Activated naive CD4-positive, alpha-beta T cell treated with anti-CD3 and anti-CD28 coated beads, Interleukin-2, amount 50 U/mL, for 24 hours (primary cell): ENCODE measurements at regions not wholly inside any gene's neighbourhood (a gene's known extent, or its start where the extent isn't known, plus 50 kb on each side); places are given as distances from the start of the nearest gene placed in this dataset.

Experiments
- H3K27ac Mint-ChIP-seq: one replicate; pipeline ENCODE4 v1.8.0; 2021; ENCODE audit warnings: mild to moderate bottlenecking, mixed read lengths
- H3K27me3 Mint-ChIP-seq: one replicate; pipeline ENCODE4 v1.8.0; 2021; ENCODE audit warnings: mixed read lengths
- H3K36me3 Mint-ChIP-seq: one replicate; pipeline ENCODE4 v1.8.0; 2021; ENCODE audit warnings: mixed read lengths
- H3K4me1 Mint-ChIP-seq: one replicate; pipeline ENCODE4 v1.8.0; 2021; ENCODE audit warnings: mixed read lengths
- H3K4me3 Mint-ChIP-seq: one replicate; pipeline ENCODE4 v1.8.0; 2021; ENCODE audit warnings: mild to moderate bottlenecking, mixed read lengths
- H3K9me3 Mint-ChIP-seq: one replicate; pipeline ENCODE4 v1.8.0; 2021; ENCODE audit warnings: mixed read lengths

DNA sequence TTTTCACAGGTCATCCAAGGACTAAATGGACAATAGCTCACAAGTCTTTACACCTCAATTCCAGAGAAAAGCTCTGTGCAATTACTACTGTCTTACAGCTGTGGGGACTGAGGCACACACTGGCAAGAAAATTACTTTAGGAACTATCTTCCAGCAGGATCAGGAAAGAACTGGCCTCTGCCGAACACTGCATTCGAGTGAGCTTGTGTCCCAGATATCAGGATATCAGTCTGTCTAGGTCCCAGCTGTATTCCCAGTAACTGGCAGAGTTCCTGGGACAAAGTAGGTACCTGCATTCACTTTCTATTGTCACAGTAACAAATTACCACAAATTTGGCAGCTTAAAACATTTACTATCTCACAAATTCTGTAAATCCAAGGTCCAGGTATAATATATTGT, 183.7 kb downstream of the IRS1 start:
- Mint-ChIP-seq H3K27ac (no peak overlapping the region), H3K36me3 (no peaks in the 10 kb centered on the region), H3K4me3 (no peak overlapping the region), H3K4me1 (no peaks in the 10 kb centered on the region), H3K27me3 (peaks cover 2% of the 10 kb centered on the region), H3K9me3 (no peaks in the 10 kb centered on the region)

DNA sequence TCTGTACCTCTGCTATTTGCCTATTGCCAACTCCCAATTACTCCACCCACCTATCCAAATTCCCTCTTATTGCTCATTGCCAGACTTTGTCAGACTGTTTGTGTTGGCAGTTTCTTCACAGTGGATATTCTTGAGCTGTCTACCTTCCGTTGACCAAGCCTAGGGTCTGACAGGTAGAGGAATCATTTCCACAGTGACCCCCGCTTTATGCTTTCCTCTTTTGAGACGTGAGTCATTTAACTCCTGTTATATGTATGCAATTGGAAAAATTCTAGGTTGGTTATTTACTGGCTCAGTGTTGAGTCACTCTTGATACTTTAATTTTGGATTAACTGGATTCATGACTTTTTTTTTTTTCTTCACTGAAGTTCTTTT, 187.7 kb downstream of the IRS1 start:
- no peak overlapping the region for H3K4me3 Mint-ChIP-seq
- H3K9me3 Mint-ChIP-seq: no peaks in the 10 kb centered on the region
- peaks cover 20% of the 10 kb centered on the region for H3K4me1 Mint-ChIP-seq
- no peak overlapping the region for H3K27ac Mint-ChIP-seq
- no peaks in the 10 kb centered on the region for H3K27me3 Mint-ChIP-seq
- no peaks in the 10 kb centered on the region for H3K36me3 Mint-ChIP-seq

DNA sequence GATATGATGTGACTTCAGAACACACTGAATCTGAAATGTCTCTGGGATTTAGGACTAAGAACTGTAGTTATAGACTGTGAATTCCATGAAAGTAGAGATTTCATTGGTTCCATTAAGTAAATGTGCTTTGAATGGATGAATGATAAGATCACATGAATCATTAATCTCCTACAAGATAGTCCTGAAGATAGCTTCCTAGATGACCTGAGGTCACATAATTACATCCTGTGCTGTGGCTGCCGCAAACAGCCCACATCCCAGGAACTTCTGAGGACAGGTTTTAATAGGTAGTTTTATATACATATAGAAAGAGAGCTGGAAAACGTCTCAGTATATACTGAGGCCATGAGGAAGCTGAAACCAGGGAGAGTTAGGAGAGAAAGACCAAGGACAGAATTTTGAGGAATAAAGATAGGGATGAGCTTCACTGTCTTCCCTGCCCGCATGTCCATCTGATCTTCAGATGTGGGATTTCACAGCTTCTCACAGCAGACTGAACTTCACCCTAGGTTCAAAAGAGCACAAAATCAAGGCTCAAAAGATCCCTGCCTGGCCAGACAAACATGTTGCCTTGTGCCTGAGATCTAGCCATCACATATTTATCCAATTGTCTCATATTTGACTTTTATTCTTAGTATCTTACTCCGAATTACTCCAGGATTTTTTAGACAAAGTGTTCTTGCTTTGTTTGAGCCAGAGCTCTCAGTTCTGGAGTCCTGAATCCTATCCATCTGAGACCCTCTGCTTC, 188.2 kb downstream of the IRS1 start:
- Mint-ChIP-seq H3K4me1 (peaks cover 20% of the 10 kb centered on the region), H3K27me3 (no peaks in the 10 kb centered on the region), H3K9me3 (no peaks in the 10 kb centered on the region), H3K4me3 (no peak overlapping the region), H3K36me3 (no peaks in the 10 kb centered on the region), H3K27ac (no peak overlapping the region)

DNA sequence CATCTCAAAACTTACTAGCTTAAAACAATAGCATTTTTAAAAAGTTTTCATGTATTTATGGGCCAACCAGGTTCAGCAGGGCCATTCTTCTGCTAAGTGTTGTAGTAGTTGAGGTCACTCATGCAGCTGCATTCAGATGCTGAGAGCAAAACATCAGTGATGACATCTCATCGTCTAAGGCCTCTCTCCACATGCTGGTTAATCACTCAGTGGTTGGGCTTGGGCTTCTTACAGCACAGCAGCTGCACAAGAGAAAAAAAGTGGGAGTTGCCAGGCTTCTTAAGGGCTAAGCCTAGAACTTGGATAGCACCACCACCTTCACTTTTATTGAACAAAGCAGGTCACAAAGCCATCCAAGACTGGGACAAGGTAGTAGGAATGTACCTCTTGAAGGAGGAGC, 190.3 kb downstream of the IRS1 start:
- no peak overlapping the region for H3K4me3 Mint-ChIP-seq
- H3K27ac Mint-ChIP-seq: no peak overlapping the region
- no peaks in the 10 kb centered on the region for H3K9me3 Mint-ChIP-seq
- peaks cover 2% of the 10 kb centered on the region for H3K27me3 Mint-ChIP-seq
- no peaks in the 10 kb centered on the region for H3K36me3 Mint-ChIP-seq
- H3K4me1 Mint-ChIP-seq: peaks cover 20% of the 10 kb centered on the region

DNA sequence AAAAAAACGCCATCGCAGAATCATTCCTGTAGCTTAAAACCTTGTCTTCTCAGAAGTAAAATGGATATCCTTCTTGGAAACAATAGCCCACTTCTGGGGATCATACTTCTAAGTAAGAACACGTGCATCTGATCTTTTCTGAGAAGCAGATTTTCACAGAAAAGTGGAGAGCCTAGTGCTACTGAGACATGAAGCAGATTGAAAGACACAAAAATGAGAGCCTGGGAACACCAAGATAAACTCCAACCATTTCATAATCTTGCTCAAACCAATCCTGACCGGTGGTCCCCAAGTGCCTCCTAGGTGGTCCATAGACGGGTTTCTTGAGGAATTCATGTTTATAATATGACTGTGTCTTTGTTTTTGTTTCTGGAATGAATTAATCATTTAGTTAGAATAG, 191.2 kb downstream of the IRS1 start:
- Mint-ChIP-seq H3K27ac (no peak overlapping the region), H3K27me3 (peaks cover 2% of the 10 kb centered on the region)

DNA sequence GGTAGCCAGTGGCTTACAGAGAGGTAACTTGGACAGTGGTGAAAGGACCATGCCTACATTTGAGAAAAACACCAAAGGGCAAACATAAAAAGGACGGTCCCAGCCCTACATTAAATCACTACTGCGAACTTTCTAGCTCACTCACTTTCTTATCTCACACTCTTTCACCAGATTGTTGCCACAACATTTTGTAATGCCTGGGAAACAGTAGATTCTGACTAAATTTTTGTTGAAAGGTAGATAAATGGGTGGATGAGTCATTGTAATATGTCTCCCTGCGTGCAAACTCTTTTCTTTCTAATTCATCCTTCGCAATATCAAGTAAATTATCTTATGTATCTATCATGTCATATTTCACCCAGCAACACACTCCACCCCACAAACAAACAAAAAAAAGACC, 192.2 kb downstream of the IRS1 start:
- peaks cover 20% of the 10 kb centered on the region for H3K4me1 Mint-ChIP-seq
- no peak overlapping the region for H3K4me3 Mint-ChIP-seq
- no peaks in the 10 kb centered on the region for H3K9me3 Mint-ChIP-seq
- H3K27ac Mint-ChIP-seq: no peak overlapping the region
- peaks cover 2% of the 10 kb centered on the region for H3K27me3 Mint-ChIP-seq
- H3K36me3 Mint-ChIP-seq: no peaks in the 10 kb centered on the region

More for the DNA sequence above, 191.2 kb downstream of the IRS1 start:
- Mint-ChIP-seq H3K4me3 (no peak overlapping the region), H3K36me3 (no peaks in the 10 kb centered on the region), H3K9me3 (no peaks in the 10 kb centered on the region), H3K4me1 (peaks cover 20% of the 10 kb centered on the region)

DNA sequence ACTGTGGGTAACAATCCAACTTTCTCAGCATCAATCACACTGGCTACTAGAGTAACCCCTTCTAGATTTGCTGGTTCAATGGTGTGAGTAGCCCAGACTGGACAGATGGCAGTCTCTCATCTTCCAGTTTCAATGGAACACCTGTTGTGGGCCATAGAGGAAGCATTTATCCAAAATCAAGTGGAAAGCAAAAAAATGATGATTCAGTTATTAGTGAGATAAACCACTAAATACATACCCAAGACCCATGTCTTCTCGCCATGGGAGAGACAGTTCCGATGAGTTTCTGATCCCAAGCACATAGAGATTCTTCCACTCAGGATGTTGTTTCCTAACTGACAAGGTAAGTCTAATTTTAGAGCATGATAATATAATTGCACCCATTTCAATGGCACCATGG, 194.0 kb downstream of the IRS1 start:
- H3K4me3 Mint-ChIP-seq: no peak overlapping the region
- H3K4me1 Mint-ChIP-seq: peaks cover 26% of the 10 kb centered on the region
- no peaks in the 10 kb centered on the region for H3K9me3 Mint-ChIP-seq
- no peak overlapping the region for H3K27ac Mint-ChIP-seq
- no peaks in the 10 kb centered on the region for H3K36me3 Mint-ChIP-seq
- H3K27me3 Mint-ChIP-seq: peaks cover 2% of the 10 kb centered on the region

DNA sequence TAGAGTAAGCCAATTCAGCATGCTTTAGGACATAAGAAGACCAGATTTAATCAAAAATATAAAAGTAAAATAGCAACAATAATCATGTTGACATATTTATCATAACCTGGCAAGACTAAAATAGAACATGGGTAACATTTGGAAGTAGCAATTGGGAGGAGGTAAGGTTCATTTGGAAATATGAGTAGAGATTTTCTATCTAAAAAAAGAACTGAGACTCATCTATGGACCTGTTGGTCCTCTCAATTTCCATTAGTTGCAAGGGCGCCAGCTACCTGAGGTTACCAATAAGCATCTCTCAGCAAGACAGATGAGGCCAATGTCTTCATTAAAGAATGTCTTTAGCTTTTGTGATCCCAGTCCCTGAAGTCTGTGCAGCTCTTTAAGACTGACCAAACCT, 196.0 kb downstream of the IRS1 start:
- H3K27ac Mint-ChIP-seq: no peak overlapping the region
- peaks cover 2% of the 10 kb centered on the region for H3K27me3 Mint-ChIP-seq
- peaks cover 19% of the 10 kb centered on the region for H3K4me1 Mint-ChIP-seq
- no peak overlapping the region for H3K4me3 Mint-ChIP-seq
- H3K36me3 Mint-ChIP-seq: no peaks in the 10 kb centered on the region
- no peaks in the 10 kb centered on the region for H3K9me3 Mint-ChIP-seq

DNA sequence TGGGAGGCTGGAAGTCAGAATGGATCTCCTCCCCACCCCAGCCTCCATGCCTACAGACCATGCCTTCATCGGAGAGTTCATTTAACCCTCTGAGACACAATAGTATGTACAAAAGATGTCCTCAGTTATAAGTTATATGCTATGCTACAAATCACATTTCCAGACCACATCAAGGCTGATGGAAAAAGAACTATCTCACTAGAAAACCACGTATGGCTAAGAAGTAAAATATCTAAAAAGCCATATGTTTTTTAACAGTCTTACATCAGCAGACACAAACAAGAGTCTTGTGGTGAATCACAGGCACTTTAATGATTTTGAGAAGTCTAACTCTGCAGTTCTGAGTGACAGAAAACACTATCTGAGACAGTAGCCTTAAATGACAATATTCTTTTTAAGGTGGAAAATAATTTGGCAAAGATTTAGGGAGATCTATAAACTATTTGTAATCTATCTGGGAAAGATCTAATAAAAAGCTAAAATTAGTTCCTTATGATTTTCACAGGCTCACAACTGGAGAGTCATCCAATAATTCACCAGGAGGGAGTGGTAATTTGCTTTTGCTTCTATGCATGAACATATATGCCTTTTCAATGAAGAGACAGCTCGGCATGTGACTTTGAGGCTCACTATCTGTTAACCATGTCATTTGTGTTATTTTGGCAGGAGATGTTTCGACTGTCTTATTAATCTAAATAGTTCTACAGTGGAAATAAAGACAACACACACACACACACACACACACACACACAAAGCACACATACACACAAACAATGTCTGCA, 197.5 kb downstream of the IRS1 start:
- H3K27ac Mint-ChIP-seq: no peak overlapping the region
- no peak overlapping the region for H3K4me3 Mint-ChIP-seq
- no peaks in the 10 kb centered on the region for H3K36me3 Mint-ChIP-seq
- H3K27me3 Mint-ChIP-seq: peaks cover 2% of the 10 kb centered on the region
- H3K9me3 Mint-ChIP-seq: no peaks in the 10 kb centered on the region
- H3K4me1 Mint-ChIP-seq: peaks cover 6% of the 10 kb centered on the region

DNA sequence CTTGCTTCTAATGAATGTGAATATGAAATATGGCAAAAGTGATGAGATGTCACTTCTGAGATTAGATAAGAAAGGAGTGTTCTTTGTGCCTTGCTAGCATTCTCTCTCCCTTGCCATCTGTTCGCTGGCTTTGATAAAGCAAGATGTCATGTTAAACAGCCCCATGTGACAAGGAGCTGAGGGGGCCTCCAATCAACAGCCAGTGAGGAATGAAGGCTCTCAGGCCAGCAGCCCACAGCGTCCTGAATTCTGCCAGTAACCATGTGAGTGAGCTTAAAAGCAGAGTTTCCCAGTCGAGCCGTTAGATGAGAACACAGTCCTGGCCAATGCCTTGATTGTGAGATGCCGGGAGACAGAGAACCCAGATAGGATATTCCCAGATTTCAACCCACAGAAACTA, 198.8 kb downstream of the IRS1 start:
- Mint-ChIP-seq H3K9me3 (no peaks in the 10 kb centered on the region), H3K4me3 (no peak overlapping the region), H3K36me3 (no peaks in the 10 kb centered on the region)

DNA sequence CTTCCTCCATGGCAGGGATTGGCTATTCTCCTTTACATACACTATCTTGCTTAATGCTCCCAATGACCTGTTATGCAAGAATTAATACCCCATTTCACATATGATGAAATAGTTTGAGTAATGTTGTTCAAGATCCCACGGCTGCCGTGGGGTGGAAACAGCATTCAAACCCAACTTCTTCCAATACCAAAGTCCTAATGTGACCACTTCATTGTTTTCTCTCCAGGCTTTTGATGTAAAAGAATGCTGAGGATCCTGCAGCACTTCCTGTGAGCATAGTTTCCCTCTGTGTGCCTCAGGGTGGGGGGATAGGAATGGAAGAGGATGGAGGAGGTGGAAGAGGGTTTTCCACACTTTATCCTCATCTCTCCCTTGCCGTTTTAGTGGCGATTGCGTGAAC, 199.4 kb downstream of the IRS1 start:
- no peak overlapping the region for H3K27ac Mint-ChIP-seq
- peaks cover 4% of the 10 kb centered on the region for H3K27me3 Mint-ChIP-seq
- no peak overlapping the region for H3K4me3 Mint-ChIP-seq
- peaks cover 6% of the 10 kb centered on the region for H3K4me1 Mint-ChIP-seq
- no peaks in the 10 kb centered on the region for H3K9me3 Mint-ChIP-seq
- no peaks in the 10 kb centered on the region for H3K36me3 Mint-ChIP-seq

More for the DNA sequence above, 198.8 kb downstream of the IRS1 start:
- no peak overlapping the region for H3K27ac Mint-ChIP-seq
- H3K4me1 Mint-ChIP-seq: peaks cover 6% of the 10 kb centered on the region
- peaks cover 4% of the 10 kb centered on the region for H3K27me3 Mint-ChIP-seq

DNA sequence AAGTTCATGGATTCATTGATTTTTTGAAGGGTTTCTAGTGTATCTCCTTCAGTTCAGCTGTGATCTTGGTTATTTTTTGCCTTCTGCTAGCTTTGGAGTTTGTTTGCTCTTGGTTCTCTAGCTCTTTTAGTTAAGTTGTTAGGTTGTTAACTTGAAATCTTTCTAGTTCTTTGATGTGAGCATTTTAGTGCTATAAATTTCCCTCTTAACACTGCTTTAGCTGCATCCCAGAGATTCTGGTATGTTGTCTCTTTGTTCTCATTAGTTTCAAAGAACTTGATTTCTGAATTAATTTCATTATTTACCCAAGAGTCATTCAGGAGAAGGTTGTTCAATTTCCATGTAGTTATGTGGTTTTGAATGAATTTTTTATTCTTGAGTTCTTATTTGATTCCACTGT, 210.6 kb downstream of the IRS1 start:
- H3K9me3 Mint-ChIP-seq: peaks cover 4% of the 10 kb centered on the region
- H3K4me1 Mint-ChIP-seq: no peaks in the 10 kb centered on the region
- no peak overlapping the region for H3K27ac Mint-ChIP-seq
- no peaks in the 10 kb centered on the region for H3K36me3 Mint-ChIP-seq
- no peak overlapping the region for H3K4me3 Mint-ChIP-seq
- H3K27me3 Mint-ChIP-seq: peaks cover 5% of the 10 kb centered on the region

DNA sequence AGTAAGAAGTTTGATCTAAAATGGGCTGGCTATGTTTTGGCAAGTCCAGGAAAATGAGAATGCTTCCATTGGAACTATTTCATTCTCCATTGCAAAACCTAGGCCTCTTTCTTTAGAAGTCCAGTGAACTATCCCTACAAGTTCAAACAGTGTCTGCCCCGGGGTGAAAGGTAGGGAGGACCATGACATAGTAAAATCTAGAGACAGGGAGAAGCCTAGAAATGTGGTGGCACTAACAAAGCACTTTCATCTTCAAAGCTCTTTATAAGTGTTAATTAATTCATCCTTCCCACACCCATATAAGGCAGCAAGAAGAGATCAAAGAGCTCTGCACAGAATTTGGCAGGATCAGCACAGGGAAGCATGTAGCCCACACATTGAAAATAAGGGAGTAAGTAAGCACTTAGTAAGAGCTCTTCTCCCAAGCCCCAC, 214.5 kb downstream of the IRS1 start:
- Mint-ChIP-seq H3K36me3 (no peaks in the 10 kb centered on the region), H3K27me3 (peaks cover 2% of the 10 kb centered on the region), H3K27ac (no peak overlapping the region), H3K4me3 (no peak overlapping the region), H3K4me1 (no peaks in the 10 kb centered on the region), H3K9me3 (no peaks in the 10 kb centered on the region)

DNA sequence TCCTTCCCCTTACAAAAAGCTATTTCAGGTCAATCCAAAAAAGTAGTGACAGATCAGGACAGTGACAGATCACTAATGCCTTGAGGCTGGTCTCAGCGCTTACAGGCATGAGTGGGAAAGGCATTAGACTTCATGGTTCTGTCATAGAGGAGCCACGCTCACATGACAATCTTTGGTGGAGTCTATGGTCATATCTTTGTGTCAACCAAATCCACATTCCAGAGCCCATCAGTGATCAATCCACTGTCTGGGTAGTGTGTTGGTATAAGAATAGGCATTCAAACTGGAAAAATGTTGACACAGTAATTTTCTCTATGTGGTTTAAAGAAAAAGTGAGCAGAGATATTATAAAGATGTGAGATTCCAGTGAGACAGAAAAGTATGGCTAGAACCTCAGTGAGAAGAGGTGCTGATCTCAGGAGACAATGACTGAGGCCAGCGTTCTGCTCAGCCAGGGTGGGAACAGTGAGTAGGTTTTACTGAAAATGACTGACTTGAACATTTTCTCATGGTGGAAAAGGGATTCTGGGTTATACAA, 215.0 kb downstream of the IRS1 start:
- Mint-ChIP-seq H3K36me3 (no peaks in the 10 kb centered on the region), H3K27ac (no peak overlapping the region), H3K27me3 (peaks cover 2% of the 10 kb centered on the region), H3K4me3 (no peak overlapping the region), H3K9me3 (no peaks in the 10 kb centered on the region), H3K4me1 (no peaks in the 10 kb centered on the region)

DNA sequence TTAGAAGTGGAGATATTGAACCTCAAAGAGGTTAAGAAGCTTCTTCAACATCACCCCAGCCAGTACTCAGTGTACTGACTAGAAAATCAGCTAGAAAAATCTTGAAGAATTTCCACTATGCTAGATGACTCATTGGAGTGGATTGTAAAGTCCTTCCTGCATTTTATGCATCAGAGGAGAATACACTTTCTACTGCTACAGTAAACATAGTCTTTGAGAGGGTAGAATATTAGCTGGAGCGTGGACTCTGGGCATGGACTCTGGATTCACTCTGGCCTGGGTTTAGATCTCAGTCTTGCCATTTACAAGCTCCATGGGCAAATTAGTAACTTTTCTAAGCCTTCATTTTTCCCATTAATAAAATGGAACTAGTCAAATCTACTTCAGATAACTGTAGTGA, 215.9 kb downstream of the IRS1 start:
- Mint-ChIP-seq H3K27ac (no peak overlapping the region), H3K4me3 (no peak overlapping the region), H3K36me3 (no peaks in the 10 kb centered on the region), H3K4me1 (no peaks in the 10 kb centered on the region), H3K9me3 (no peaks in the 10 kb centered on the region), H3K27me3 (peaks cover 2% of the 10 kb centered on the region)

DNA sequence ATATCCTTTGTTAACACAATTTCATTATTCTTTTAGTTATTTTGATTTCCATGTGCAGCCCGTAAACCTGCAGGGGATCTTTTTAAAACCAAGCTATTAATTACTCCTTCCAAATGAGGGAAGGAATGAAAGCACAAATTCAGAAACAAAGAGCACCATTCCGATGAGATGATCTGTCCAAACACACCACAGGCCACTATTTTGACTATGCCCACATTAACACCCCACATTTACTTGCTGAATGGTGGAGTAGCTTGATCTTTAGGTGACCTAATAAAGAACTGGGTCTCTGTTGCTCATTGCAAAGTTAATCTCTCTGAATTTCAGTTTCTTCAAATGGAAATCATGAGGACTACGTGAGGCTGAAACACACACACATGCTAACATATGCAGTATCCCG, 218.0 kb downstream of the IRS1 start:
- peaks cover 2% of the 10 kb centered on the region for H3K27me3 Mint-ChIP-seq
- H3K4me3 Mint-ChIP-seq: no peak overlapping the region
- H3K9me3 Mint-ChIP-seq: no peaks in the 10 kb centered on the region
- no peaks in the 10 kb centered on the region for H3K4me1 Mint-ChIP-seq
- no peaks in the 10 kb centered on the region for H3K36me3 Mint-ChIP-seq
- H3K27ac Mint-ChIP-seq: no peak overlapping the region
